Osteoblast (primary cell): ENCODE measurements at regions not wholly inside any gene's neighbourhood (a gene's known extent, or its start where the extent isn't known, plus 50 kb on each side); places are given as distances from the start of the nearest gene placed in this dataset.
"Not testable (repeated sequence)": the region's sequence is repeated elsewhere in the genome, so short reads cannot be mapped to it uniquely, and the experiment has no call there.

Experiments used
- DNase-seq: peaks from one replicate; pipeline ENCODE4 v3.0.0; 2011; ENCODE audit warnings: low spot score, mixed read lengths; ENCODE audit not compliant: insufficient read length; ENCODE audit errors: missing footprints
- H2AFZ ChIP-seq: 2 replicates; pipeline ENCODE4 v1.6.0; 2011; ENCODE audit warnings: mild to moderate bottlenecking, low read length
- H3K27ac ChIP-seq: 2 replicates; pipeline ENCODE4 v1.5.1; 2011; ENCODE audit warnings: mild to moderate bottlenecking, low read depth, low read length, moderate library complexity
- H3K27me3 ChIP-seq: 2 replicates; pipeline ENCODE4 v1.6.0; 2012; ENCODE audit warnings: mild to moderate bottlenecking, control low read depth, inconsistent platforms, low read length, moderate library complexity; ENCODE audit not compliant: insufficient read depth
- H3K36me3 ChIP-seq: 2 replicates; pipeline ENCODE4 v1.5.1; 2011; ENCODE audit warnings: mild to moderate bottlenecking, low read length, control low read depth, moderate library complexity; ENCODE audit not compliant: insufficient read depth
- H3K4me1 ChIP-seq: 2 replicates; pipeline ENCODE4 v1.5.1; 2011; ENCODE audit warnings: mild to moderate bottlenecking, low read length, control low read depth, moderate library complexity; ENCODE audit not compliant: insufficient read depth
- H3K4me2 ChIP-seq: 2 replicates; pipeline ENCODE4 v1.6.0; 2011; ENCODE audit warnings: mild to moderate bottlenecking, low read length; ENCODE audit not compliant: insufficient read depth
- H3K4me3 ChIP-seq: fragments of 200-600 bp; sonication (generic); 3 replicates; pipeline ENCODE4 v1.5.1; 2012; ENCODE audit warnings: mild to moderate bottlenecking, low read length, inconsistent platforms; ENCODE audit not compliant: insufficient read depth
- H3K79me2 ChIP-seq: 2 replicates; pipeline ENCODE4 v1.6.0; 2012; ENCODE audit warnings: mild to moderate bottlenecking, low read length, control low read depth, inconsistent platforms; ENCODE audit not compliant: insufficient read depth
- H3K9me3 ChIP-seq: 2 replicates; pipeline ENCODE4 v1.5.1; 2011; ENCODE audit warnings: low read depth, low read length, control low read depth
- H4K20me1 ChIP-seq: 2 replicates; pipeline ENCODE4 v1.6.0; 2012; ENCODE audit warnings: mild to moderate bottlenecking, low read length, control low read depth; ENCODE audit not compliant: insufficient read depth
- CTCF ChIP-seq: IDR thresholded peaks from 2 replicates; pipeline ENCODE4 v1.5.1; 2011; ENCODE audit warnings: mild to moderate bottlenecking, low read depth, low read length, moderate library complexity; ENCODE audit errors: extremely low read depth

GRCh38 chr10:4271193-4271592 lies 486.2 kb upstream of the KLF6 start:
- H2AFZ ChIP-seq, result peak overlapping the region; percentile 13

GRCh38 chr10:4270116-4270515 lies 485.1 kb upstream of the KLF6 start:
- no peaks in the 10 kb centered on the region for H4K20me1 ChIP-seq
- no peaks in the 10 kb centered on the region for H3K36me3 ChIP-seq
- H3K4me2 ChIP-seq, result peak overlapping the region; percentile 40
- peak overlapping the region; percentile 26 for H3K27ac ChIP-seq
- H3K9me3 ChIP-seq, result no peaks in the 10 kb centered on the region
- no peak overlapping the region for H3K4me3 ChIP-seq
- H3K4me1 ChIP-seq, result peaks cover 11% of the 10 kb centered on the region
- no peaks in the 10 kb centered on the region for H3K79me2 ChIP-seq
- no peak for DNase-seq
- H3K27me3 ChIP-seq, result no peaks in the 10 kb centered on the region
- no peak for TF ChIP-seq CTCF
- peak overlapping the region; percentile 72 for H2AFZ ChIP-seq

More at GRCh38 chr10:4271193-4271592, 486.2 kb upstream of the KLF6 start:
- Histone ChIP-seq H3K9me3 (no peaks in the 10 kb centered on the region), H3K4me1 (peaks cover 11% of the 10 kb centered on the region), H3K4me3 (no peak overlapping the region), H3K4me2 (no peak overlapping the region), H4K20me1 (no peaks in the 10 kb centered on the region), H3K79me2 (no peaks in the 10 kb centered on the region), H3K27me3 (no peaks in the 10 kb centered on the region), H3K36me3 (no peaks in the 10 kb centered on the region), H3K27ac (no peak overlapping the region)
- no peak for DNase-seq
- no peak for TF ChIP-seq CTCF

GRCh38 chr10:4268490-4268889 lies 483.5 kb upstream of the KLF6 start:
- peaks cover 11% of the 10 kb centered on the region for H3K4me1 ChIP-seq
- not testable (repeated sequence) for H2AFZ ChIP-seq, H4K20me1 ChIP-seq, H3K79me2 ChIP-seq, H3K9me3 ChIP-seq, H3K27me3 ChIP-seq, H3K27ac ChIP-seq, H3K4me3 ChIP-seq, H3K4me2 ChIP-seq, H3K36me3 ChIP-seq, DNase-seq

- DNase-seq, result no peak
- Histone ChIP-seq H2AFZ (no peak overlapping the region), H3K79me2 (no peaks in the 10 kb centered on the region), H3K27ac (no peak overlapping the region), H3K36me3 (no peaks in the 10 kb centered on the region), H4K20me1 (no peaks in the 10 kb centered on the region), H3K9me3 (no peaks in the 10 kb centered on the region), H3K4me2 (no peak overlapping the region), H3K4me3 (no peak overlapping the region), H3K4me1 (peaks cover 11% of the 10 kb centered on the region), H3K27me3 (no peaks in the 10 kb centered on the region)
- peak; percentile 34 for TF ChIP-seq CTCF
These were observed 482.2 kb upstream of the KLF6 start for GRCh38 chr10:4267086-4267773.
